Ascending aorta (tissue), 2 donors: ENCODE measurements at regions not wholly inside any gene's neighbourhood (a gene's known extent, or its start where the extent isn't known, plus 50 kb on each side); places are given as distances from the start of the nearest gene placed in this dataset.

Experiments
- DNase-seq, 2 donors: peaks; one replicate each; pipeline ENCODE4 v3.0.0-alpha.2; 2019; ENCODE audit warnings: low spot score in 2 of 2
- H3K27ac ChIP-seq, 2 donors: fragments of 200-600 bp; sonication (generic); one replicate each; pipeline ENCODE4 v1.5.1; 2016 to 2017; ENCODE audit warnings: mild to moderate bottlenecking in 1 of 2
- H3K27me3 ChIP-seq: fragments of 200-600 bp; sonication (generic); one replicate; pipeline ENCODE4 v1.5.1; 2017
- H3K36me3 ChIP-seq, 2 donors: fragments of 200-600 bp; sonication (generic); one replicate each; pipeline ENCODE4 v1.5.1; 2016
- H3K4me1 ChIP-seq, 2 donors: fragments of 200-600 bp; sonication (generic); one replicate each; pipeline ENCODE4 v1.5.1; 2016 to 2017; ENCODE audit warnings: mild to moderate bottlenecking in 1 of 2
- H3K4me3 ChIP-seq, 2 donors: fragments of 200-600 bp; sonication (generic); one replicate each; pipeline ENCODE4 v1.5.1; 2016 to 2017; ENCODE audit warnings: mild to moderate bottlenecking in 1 of 2
- H3K9me3 ChIP-seq, 2 donors: fragments of 200-600 bp; sonication (generic); one replicate each; pipeline ENCODE4 v1.5.1; 2016
- CTCF ChIP-seq, 3 experiments: fragments of 200-600 bp in 2 of 3; fragments of 450-650 bp in 1 of 3; sonication (generic) in 2 of 3; IDR thresholded peaks; one replicate each; pipeline ENCODE4 v1.5.1; 2016 to 2019; ENCODE audit warnings: antibody characterized with exemption in 3 of 3, mild to moderate bottlenecking in 1 of 3, moderate library complexity in 1 of 3
- intact Hi-C: fragments of 100-400 bp; cut with DNase I; formaldehyde crosslinking; loops from one replicate; pipeline ENCODE4 v1.15.1; 2023

GRCh38 chr11:81259471-81259870 lies 1474.2 kb downstream of the FAM181B start:
- DNase-seq, result no peak
- TF ChIP-seq CTCF (IDR thresholded peaks at IDR 0.05), result no peak
- Histone ChIP-seq H3K27me3 (no peaks in the 10 kb centered on the region), H3K36me3 (no peaks in the 10 kb centered on the region), H3K27ac (no peak overlapping the region), H3K4me1 (no peaks in the 10 kb centered on the region), H3K4me3 (no peak overlapping the region), H3K9me3 (no peaks in the 10 kb centered on the region)
- intact Hi-C loops, result no loop called here

GRCh38 chr11:81255895-81256294 lies 1477.8 kb downstream of the FAM181B start:
- TF ChIP-seq CTCF (IDR thresholded peaks at IDR 0.05), result no peak
- no peak for DNase-seq
- H3K36me3 ChIP-seq, result no peaks in the 10 kb centered on the region
- intact Hi-C loops, result no loop called here
- no peaks in the 10 kb centered on the region for H3K27me3 ChIP-seq
- H3K4me1 ChIP-seq, result no peaks in the 10 kb centered on the region
- no peak overlapping the region for H3K27ac ChIP-seq
- H3K4me3 ChIP-seq, result no peak overlapping the region
- H3K9me3 ChIP-seq, result no peaks in the 10 kb centered on the region

GRCh38 chr11:81253244-81253643 lies 1480.4 kb downstream of the FAM181B start:
- DNase-seq, result no peak
- H3K4me3 ChIP-seq, result no peak overlapping the region
- no peaks in the 10 kb centered on the region for H3K4me1 ChIP-seq
- H3K36me3 ChIP-seq, result no peaks in the 10 kb centered on the region
- no peaks in the 10 kb centered on the region for H3K9me3 ChIP-seq
- no peak overlapping the region for H3K27ac ChIP-seq
- H3K27me3 ChIP-seq, result no peaks in the 10 kb centered on the region
- intact Hi-C loops, result no loop called here
- TF ChIP-seq CTCF (IDR thresholded peaks at IDR 0.05), result no peak

GRCh38 chr11:81246941-81247340 lies 1486.7 kb downstream of the FAM181B start:
- no peaks in the 10 kb centered on the region for H3K27me3 ChIP-seq
- H3K9me3 ChIP-seq, result no peaks in the 10 kb centered on the region
- H3K27ac ChIP-seq, result no peak overlapping the region
- no peaks in the 10 kb centered on the region for H3K4me1 ChIP-seq
- no peak overlapping the region for H3K4me3 ChIP-seq
- intact Hi-C loops, result no loop called here
- TF ChIP-seq CTCF (IDR thresholded peaks at IDR 0.05), result no peak
- H3K36me3 ChIP-seq, result no peaks in the 10 kb centered on the region
- DNase-seq, result no peak

- TF ChIP-seq CTCF (IDR thresholded peaks at IDR 0.05), result no peak
- intact Hi-C loops, result no loop called here
- Histone ChIP-seq H3K36me3 (no peaks in the 10 kb centered on the region), H3K4me3 (no peak overlapping the region), H3K9me3 (no peaks in the 10 kb centered on the region), H3K27ac (no peak overlapping the region), H3K4me1 (no peaks in the 10 kb centered on the region), H3K27me3 (no peaks in the 10 kb centered on the region)
- no peak for DNase-seq
Measured at GRCh38 chr11:81245791-81246190, 1487.9 kb downstream of the FAM181B start.

GRCh38 chr11:81241672-81242275 lies 1491.9 kb downstream of the FAM181B start:
- Histone ChIP-seq H3K4me1 (no peaks in the 10 kb centered on the region), H3K36me3 (no peaks in the 10 kb centered on the region), H3K9me3 (no peaks in the 10 kb centered on the region), H3K4me3 (no peak overlapping the region), H3K27me3 (no peaks in the 10 kb centered on the region), H3K27ac (no peak overlapping the region)
- no peak for TF ChIP-seq CTCF (IDR thresholded peaks at IDR 0.05)
- no peak for DNase-seq
- intact Hi-C loops, result no loop called here
